Mesothelial cell of epicardium (in vitro differentiated cells): ENCODE measurements at regions not wholly inside any gene's neighbourhood (a gene's known extent, or its start where the extent isn't known, plus 50 kb on each side); places are given as distances from the start of the nearest gene placed in this dataset.

Experiments
- DNase-seq, 2 experiments: peaks; one replicate each; pipeline ENCODE4 v3.0.0; 2021; ENCODE audit warnings: low spot score in 2 of 2; ENCODE audit not compliant: unreplicated experiment in 2 of 2
- H3K27ac Mint-ChIP-seq: 2 replicates; pipeline ENCODE4 v1.8.0; 2021; ENCODE audit warnings: mixed read lengths
- H3K27me3 Mint-ChIP-seq: 2 replicates; pipeline ENCODE4 v1.8.0; 2021; ENCODE audit warnings: low read depth, mixed read lengths
- H3K36me3 Mint-ChIP-seq: 2 replicates; pipeline ENCODE4 v1.8.0; 2021; ENCODE audit warnings: mixed read lengths
- H3K4me1 Mint-ChIP-seq: 2 replicates; pipeline ENCODE4 v1.8.0; 2021; ENCODE audit warnings: mixed read lengths
- H3K4me3 Mint-ChIP-seq: 2 replicates; pipeline ENCODE4 v1.8.0; 2021; ENCODE audit warnings: mild to moderate bottlenecking, moderate library complexity, mixed read lengths
- H3K9me3 Mint-ChIP-seq: 2 replicates; pipeline ENCODE4 v1.8.0; 2021; ENCODE audit warnings: mixed read lengths
- TF ChIP-seq, protein P1 (sequence below): fragments of 200-600 bp; sonication (generic); IDR thresholded peaks from one replicate; pipeline ENCODE4 v1.5.0; 2021; ENCODE audit warnings: antibody characterized with exemption; ENCODE audit not compliant: unreplicated experiment

DNA sequence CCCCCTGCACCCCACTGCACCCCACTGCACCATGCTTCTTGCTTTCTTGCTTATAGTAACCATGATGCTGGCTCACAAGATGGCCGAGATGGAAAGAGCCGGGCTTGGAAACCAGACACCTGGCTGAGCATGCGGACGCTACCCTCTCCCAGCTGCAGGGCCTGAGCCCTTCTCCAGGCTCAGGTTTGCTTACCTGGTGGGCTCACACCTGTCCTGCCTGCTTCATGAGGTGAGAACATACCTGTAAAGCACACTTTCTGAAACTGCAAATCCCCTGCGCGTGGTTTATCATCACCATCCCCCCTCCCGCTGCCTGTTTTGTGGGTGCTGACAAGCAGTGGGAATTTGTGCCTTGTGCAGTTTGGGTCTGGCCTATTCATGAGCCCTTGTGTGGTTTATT lies 302.7 kb downstream of the GLRX3 start:
- H3K4me1 Mint-ChIP-seq, result no peaks in the 10 kb centered on the region
- H3K27me3 Mint-ChIP-seq, result peaks cover 39% of the 10 kb centered on the region
- H3K27ac Mint-ChIP-seq, result no peak overlapping the region
- TF ChIP-seq, protein P1, sequence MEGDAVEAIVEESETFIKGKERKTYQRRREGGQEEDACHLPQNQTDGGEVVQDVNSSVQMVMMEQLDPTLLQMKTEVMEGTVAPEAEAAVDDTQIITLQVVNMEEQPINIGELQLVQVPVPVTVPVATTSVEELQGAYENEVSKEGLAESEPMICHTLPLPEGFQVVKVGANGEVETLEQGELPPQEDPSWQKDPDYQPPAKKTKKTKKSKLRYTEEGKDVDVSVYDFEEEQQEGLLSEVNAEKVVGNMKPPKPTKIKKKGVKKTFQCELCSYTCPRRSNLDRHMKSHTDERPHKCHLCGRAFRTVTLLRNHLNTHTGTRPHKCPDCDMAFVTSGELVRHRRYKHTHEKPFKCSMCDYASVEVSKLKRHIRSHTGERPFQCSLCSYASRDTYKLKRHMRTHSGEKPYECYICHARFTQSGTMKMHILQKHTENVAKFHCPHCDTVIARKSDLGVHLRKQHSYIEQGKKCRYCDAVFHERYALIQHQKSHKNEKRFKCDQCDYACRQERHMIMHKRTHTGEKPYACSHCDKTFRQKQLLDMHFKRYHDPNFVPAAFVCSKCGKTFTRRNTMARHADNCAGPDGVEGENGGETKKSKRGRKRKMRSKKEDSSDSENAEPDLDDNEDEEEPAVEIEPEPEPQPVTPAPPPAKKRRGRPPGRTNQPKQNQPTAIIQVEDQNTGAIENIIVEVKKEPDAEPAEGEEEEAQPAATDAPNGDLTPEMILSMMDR, result no peak
- no peak overlapping the region for H3K4me3 Mint-ChIP-seq
- no peaks in the 10 kb centered on the region for H3K36me3 Mint-ChIP-seq
- no peak for DNase-seq
- H3K9me3 Mint-ChIP-seq, result peaks cover 14% of the 10 kb centered on the region

DNA sequence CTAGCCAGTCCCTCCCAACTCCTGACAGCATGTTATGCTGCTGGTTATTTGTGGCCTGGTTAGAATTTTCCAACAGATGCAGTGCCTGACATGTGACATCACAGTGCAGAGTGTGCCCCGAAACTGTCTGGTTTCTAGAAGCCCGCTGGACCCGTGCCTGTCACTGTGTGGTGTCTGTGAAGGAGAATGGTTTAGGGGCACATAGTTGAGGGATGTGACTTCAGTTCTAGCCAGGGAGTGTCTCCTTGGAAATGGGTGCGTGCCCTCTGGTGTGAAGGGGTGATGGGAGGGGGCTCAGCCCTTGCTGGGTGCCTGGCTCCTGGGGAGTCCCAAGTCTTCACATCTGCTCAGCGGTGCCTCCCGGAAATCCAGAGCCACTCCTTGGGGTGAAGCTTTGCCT lies 303.6 kb downstream of the GLRX3 start:
- Mint-ChIP-seq H3K9me3 (peaks cover 8% of the 10 kb centered on the region), H3K4me1 (no peaks in the 10 kb centered on the region), H3K36me3 (no peaks in the 10 kb centered on the region), H3K27ac (no peak overlapping the region), H3K27me3 (peaks cover 41% of the 10 kb centered on the region), H3K4me3 (no peak overlapping the region)
- TF ChIP-seq, protein P1, result no peak
- peak in 1 of 2 experiments; percentile 24 for DNase-seq

DNA sequence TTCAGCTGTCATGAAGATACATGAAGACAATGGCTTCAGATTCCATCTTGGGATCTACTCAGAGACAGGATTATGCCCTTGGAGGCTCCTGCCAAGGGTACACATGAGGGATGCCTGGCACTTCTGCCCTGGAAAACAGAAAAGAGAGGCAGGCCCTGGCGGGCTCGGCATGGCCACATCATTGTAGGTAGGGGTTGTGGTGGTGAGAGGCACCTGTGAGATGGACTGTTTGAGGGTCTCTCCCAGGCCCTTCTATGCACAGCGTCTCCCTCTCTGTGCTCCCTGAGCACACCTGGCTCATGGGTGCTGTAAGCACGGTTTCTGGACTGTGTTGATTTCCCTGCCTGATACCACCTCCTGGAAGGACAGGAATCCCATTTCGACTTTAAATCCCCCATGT lies 304.3 kb downstream of the GLRX3 start:
- Mint-ChIP-seq H3K4me1 (no peaks in the 10 kb centered on the region), H3K27me3 (peaks cover 46% of the 10 kb centered on the region), H3K4me3 (no peak overlapping the region), H3K27ac (no peak overlapping the region), H3K9me3 (peaks cover 5% of the 10 kb centered on the region), H3K36me3 (no peaks in the 10 kb centered on the region)
- TF ChIP-seq, protein P1, result no peak
- peak in 1 of 2 experiments; percentile 17 for DNase-seq

DNA sequence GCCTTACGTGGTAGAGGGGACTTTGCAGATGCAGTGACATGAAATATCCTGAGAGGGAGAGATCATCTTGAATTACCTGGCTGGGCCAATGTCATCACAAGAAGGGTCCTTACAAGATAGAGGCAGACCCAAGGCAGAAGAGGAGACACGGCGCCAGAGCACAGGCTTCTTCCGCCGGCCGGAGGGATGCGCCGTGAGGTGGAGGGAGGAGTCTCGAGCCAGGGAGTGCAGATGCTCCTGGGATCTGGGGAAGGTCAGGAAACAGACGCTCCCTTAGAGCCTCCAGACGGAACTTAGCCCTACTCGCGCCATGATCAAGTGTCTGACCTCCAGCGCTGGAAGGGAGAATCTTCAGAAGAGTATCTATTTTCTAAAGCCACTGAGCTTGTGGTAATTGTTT lies 304.8 kb downstream of the GLRX3 start:
- H3K4me1 Mint-ChIP-seq, result no peaks in the 10 kb centered on the region
- DNase-seq, result no peak
- TF ChIP-seq, protein P1, result no peak
- H3K27ac Mint-ChIP-seq, result no peak overlapping the region
- no peak overlapping the region for H3K4me3 Mint-ChIP-seq
- peaks cover 5% of the 10 kb centered on the region for H3K9me3 Mint-ChIP-seq
- H3K27me3 Mint-ChIP-seq, result peaks cover 50% of the 10 kb centered on the region
- no peaks in the 10 kb centered on the region for H3K36me3 Mint-ChIP-seq

DNA sequence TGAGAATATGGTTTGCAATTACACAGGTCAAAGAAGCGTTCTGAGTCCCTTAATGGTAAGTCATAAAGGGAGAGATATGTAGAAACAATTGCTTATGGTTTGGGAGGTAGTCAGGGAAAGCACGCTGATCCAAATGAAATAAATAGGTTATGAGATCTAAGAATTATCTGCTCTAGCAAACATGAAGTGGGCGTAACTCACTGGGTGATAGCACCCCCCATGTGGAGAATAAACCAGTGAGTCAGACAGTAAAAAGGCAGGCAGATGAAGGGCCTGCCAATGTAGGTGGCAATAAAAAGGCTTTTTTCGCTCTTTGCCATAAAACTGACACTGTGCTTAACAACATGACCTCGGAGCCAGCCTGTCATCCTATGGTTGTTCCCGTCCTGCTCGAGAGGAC lies 306.9 kb downstream of the GLRX3 start:
- H3K4me1 Mint-ChIP-seq, result no peaks in the 10 kb centered on the region
- no peaks in the 10 kb centered on the region for H3K9me3 Mint-ChIP-seq
- no peak for DNase-seq
- peaks cover 57% of the 10 kb centered on the region for H3K27me3 Mint-ChIP-seq
- TF ChIP-seq, protein P1, result no peak
- no peak overlapping the region for H3K4me3 Mint-ChIP-seq
- H3K36me3 Mint-ChIP-seq, result no peaks in the 10 kb centered on the region
- H3K27ac Mint-ChIP-seq, result no peak overlapping the region
